Panc1 (cell line): ENCODE measurements at regions not wholly inside any gene's neighbourhood (a gene's known extent, or its start where the extent isn't known, plus 50 kb on each side); places are given as distances from the start of the nearest gene placed in this dataset.

Experiments used
- ATAC-seq: fragments of 200-7000 bp; cut with Tn5 transposase; 2 replicates; pipeline ENCODE4 v1.9.1; 2020; ENCODE audit warnings: mild to moderate bottlenecking, moderate library complexity
- BruUV-seq: library from RNA; stranded (reverse); fragments of 400-500 nt; replicated peaks from 2 replicates; lab custom pipeline; 2021; lab: Mats Ljungman, UMichigan
- CTCF ChIA-PET: fragments of 300-600 bp; sonication (Branson Sonifier 250); formaldehyde crosslinking; loops from one replicate; lab custom pipeline; 2022; ENCODE audit warnings: antibody characterized with exemption; lab: Charles Lee
- POLR2A ChIA-PET: fragments of 300-600 bp; sonication (Branson Sonifier 250); formaldehyde crosslinking; loops from one replicate; lab custom pipeline; 2022; ENCODE audit warnings: antibody characterized with exemption; lab: Charles Lee
- DNase-seq: peaks from one replicate; pipeline ENCODE4 v3.0.0-alpha.2; 2010; ENCODE audit warnings: low read depth, low spot score
- H3K27ac ChIP-seq: 2 replicates; pipeline ENCODE4 v1.5.1; 2011; ENCODE audit warnings: mild to moderate bottlenecking, low read length, inconsistent platforms
- H3K27me3 ChIP-seq: fragments of 200-500 bp; sonication (Bioruptor generic); 2 replicates; pipeline ENCODE4 v1.6.0; 2014; ENCODE audit warnings: low read length, inconsistent platforms; ENCODE audit not compliant: control insufficient read depth, insufficient read depth
- H3K36me3 ChIP-seq: fragments of 200-500 bp; sonication (Bioruptor generic); 2 replicates; pipeline ENCODE4 v1.5.1; 2014; ENCODE audit warnings: inconsistent platforms, mild to moderate bottlenecking, low read length, moderate library complexity; ENCODE audit not compliant: control insufficient read depth, insufficient read depth
- H3K4me1 ChIP-seq: 2 replicates; pipeline ENCODE4 v1.5.1; 2011; ENCODE audit warnings: inconsistent platforms, mild to moderate bottlenecking, low read length, moderate library complexity; ENCODE audit not compliant: control insufficient read depth, insufficient read depth
- H3K4me3 ChIP-seq, 2 experiments: 2 replicates each; pipeline ENCODE4 v1.5.1; 2011 to 2012; ENCODE audit warnings: low read depth in 2 of 2, low read length in 2 of 2, mild to moderate bottlenecking in 2 of 2, inconsistent platforms in 1 of 2, moderate library complexity in 1 of 2
- H3K9me3 ChIP-seq: fragments of 200-500 bp; sonication (Bioruptor generic); 2 replicates; pipeline ENCODE4 v1.5.1; 2014; ENCODE audit warnings: low read depth, mild to moderate bottlenecking, inconsistent platforms, low read length, moderate library complexity; ENCODE audit not compliant: control insufficient read depth, insufficient read depth
- POLR2AphosphoS5 ChIP-seq: IDR thresholded peaks from 2 replicates; pipeline ENCODE4 v1.6.1; 2012; ENCODE audit warnings: mild to moderate bottlenecking, low read depth, low read length, moderate library complexity
- SIN3A ChIP-seq: IDR thresholded peaks from 2 replicates; pipeline ENCODE4 v1.6.1; 2012; ENCODE audit warnings: low read depth, mild to moderate bottlenecking, low read length, moderate library complexity, borderline replicate concordance; ENCODE audit not compliant: insufficient read depth
- TCF7L2 ChIP-seq: IDR thresholded peaks from 2 replicates; pipeline ENCODE4 v1.6.1; 2011; ENCODE audit warnings: mild to moderate bottlenecking, low read depth, low read length, inconsistent platforms
- in situ Hi-C: cut with HindIII; loops from 2 replicates; pipeline ENCODE4 v1.10.0; 2016; ENCODE audit warnings: low sequenced_read_pairs, low pct_unique_long_range_greater_than_20kb
- intact Hi-C: fragments of 100-400 bp; cut with micrococcal nuclease; formaldehyde crosslinking; loops from one replicate; pipeline ENCODE4 v1.10.0; 2022; ENCODE audit not compliant: unreplicated experiment
- TF ChIP-seq, protein P1 (sequence below), 2 experiments: IDR thresholded peaks; 2 replicates each; pipeline ENCODE4 v1.6.1; 2011 to 2012; ENCODE audit warnings: low read depth in 2 of 2, control low read depth in 1 of 2, low read length in 1 of 2, mild to moderate bottlenecking in 1 of 2, moderate library complexity in 1 of 2; ENCODE audit not compliant: insufficient read depth in 1 of 2
- TF ChIP-seq, protein P2 (sequence below): fragments of 450-650 bp; IDR thresholded peaks from 2 replicates; pipeline ENCODE4 v1.5.1; 2017; ENCODE audit warnings: mild to moderate bottlenecking

DNA sequence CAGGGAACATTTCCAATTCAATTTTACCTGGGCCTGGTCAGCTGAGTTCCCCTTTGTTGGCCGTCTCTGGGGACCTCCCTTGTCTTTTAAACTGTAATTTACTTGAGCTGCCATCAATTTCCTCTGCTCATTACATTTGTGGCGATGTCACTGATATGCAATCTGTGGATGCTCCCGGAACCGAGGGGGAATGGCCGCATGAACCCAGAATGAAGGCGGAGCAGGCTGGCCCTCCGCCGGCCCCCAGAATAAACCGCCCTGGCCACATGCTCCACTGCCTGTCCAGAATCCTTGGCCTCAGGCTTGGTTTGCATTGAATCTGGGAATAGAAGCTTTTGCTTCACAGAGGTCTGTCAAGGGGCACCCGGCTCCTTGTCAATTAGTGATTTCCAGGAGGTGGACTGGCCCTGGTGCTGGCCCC, 276.8 kb downstream of the TEX29 start:
- no peak for ATAC-seq
- intact Hi-C loops: no loop called here
- TF ChIP-seq SIN3A: no peak
- TF ChIP-seq POLR2AphosphoS5: no peak
- no peak for TF ChIP-seq TCF7L2
- TF ChIP-seq, protein P1, sequence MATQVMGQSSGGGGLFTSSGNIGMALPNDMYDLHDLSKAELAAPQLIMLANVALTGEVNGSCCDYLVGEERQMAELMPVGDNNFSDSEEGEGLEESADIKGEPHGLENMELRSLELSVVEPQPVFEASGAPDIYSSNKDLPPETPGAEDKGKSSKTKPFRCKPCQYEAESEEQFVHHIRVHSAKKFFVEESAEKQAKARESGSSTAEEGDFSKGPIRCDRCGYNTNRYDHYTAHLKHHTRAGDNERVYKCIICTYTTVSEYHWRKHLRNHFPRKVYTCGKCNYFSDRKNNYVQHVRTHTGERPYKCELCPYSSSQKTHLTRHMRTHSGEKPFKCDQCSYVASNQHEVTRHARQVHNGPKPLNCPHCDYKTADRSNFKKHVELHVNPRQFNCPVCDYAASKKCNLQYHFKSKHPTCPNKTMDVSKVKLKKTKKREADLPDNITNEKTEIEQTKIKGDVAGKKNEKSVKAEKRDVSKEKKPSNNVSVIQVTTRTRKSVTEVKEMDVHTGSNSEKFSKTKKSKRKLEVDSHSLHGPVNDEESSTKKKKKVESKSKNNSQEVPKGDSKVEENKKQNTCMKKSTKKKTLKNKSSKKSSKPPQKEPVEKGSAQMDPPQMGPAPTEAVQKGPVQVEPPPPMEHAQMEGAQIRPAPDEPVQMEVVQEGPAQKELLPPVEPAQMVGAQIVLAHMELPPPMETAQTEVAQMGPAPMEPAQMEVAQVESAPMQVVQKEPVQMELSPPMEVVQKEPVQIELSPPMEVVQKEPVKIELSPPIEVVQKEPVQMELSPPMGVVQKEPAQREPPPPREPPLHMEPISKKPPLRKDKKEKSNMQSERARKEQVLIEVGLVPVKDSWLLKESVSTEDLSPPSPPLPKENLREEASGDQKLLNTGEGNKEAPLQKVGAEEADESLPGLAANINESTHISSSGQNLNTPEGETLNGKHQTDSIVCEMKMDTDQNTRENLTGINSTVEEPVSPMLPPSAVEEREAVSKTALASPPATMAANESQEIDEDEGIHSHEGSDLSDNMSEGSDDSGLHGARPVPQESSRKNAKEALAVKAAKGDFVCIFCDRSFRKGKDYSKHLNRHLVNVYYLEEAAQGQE (IDR thresholded peaks at IDR 0.05; ENCODE audit: insufficient read depth in 1 of 2, low read depth in 2 of 2, low read length in 1 of 2): no peak
- TF ChIP-seq, protein P2, sequence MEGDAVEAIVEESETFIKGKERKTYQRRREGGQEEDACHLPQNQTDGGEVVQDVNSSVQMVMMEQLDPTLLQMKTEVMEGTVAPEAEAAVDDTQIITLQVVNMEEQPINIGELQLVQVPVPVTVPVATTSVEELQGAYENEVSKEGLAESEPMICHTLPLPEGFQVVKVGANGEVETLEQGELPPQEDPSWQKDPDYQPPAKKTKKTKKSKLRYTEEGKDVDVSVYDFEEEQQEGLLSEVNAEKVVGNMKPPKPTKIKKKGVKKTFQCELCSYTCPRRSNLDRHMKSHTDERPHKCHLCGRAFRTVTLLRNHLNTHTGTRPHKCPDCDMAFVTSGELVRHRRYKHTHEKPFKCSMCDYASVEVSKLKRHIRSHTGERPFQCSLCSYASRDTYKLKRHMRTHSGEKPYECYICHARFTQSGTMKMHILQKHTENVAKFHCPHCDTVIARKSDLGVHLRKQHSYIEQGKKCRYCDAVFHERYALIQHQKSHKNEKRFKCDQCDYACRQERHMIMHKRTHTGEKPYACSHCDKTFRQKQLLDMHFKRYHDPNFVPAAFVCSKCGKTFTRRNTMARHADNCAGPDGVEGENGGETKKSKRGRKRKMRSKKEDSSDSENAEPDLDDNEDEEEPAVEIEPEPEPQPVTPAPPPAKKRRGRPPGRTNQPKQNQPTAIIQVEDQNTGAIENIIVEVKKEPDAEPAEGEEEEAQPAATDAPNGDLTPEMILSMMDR: no peak
- H3K9me3 ChIP-seq: no peaks in the 10 kb centered on the region
- H3K27me3 ChIP-seq: no peaks in the 10 kb centered on the region
- no peak overlapping the region for H3K4me3 ChIP-seq
- no peaks in the 10 kb centered on the region for H3K4me1 ChIP-seq
- ChIA-PET CTCF (no interaction called here), POLR2A (no interaction called here)
- no peak overlapping the region for H3K27ac ChIP-seq
- in situ Hi-C loops: no loop called here
- no peak for DNase-seq
- BruUV-seq: no TSS peak
- no peaks in the 10 kb centered on the region for H3K36me3 ChIP-seq

DNA sequence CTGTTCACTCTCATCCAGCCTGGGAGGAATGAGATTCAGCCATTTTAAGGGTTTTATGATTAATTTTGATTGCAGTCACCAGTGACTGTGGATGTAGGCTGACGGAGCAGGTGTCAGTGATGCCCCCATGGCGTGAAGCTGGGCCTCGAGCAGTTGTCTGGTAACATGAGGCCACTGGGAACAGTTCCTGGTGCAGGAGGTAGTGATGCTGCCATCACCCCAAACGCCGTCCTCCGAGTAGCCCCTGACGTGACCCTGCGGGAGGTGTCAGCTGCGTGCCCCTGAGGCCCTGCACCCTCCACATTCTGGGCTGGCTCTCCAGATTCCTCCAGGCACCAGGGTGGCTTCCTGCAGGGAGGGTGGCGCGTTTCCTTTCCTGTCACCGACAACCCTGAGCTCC, 277.2 kb downstream of the TEX29 start:
- no peaks in the 10 kb centered on the region for H3K27me3 ChIP-seq
- in situ Hi-C loops (no loop called here), intact Hi-C loops (no loop called here)
- BruUV-seq: no TSS peak
- H3K9me3 ChIP-seq: no peaks in the 10 kb centered on the region
- TF ChIP-seq SIN3A (no peak), POLR2AphosphoS5 (no peak), TCF7L2 (no peak)
- TF ChIP-seq, protein P2: no peak
- TF ChIP-seq, protein P1 (IDR thresholded peaks at IDR 0.05; ENCODE audit: insufficient read depth in 1 of 2, low read depth in 2 of 2, low read length in 1 of 2): no peak
- CTCF ChIA-PET: no interaction called here
- no peaks in the 10 kb centered on the region for H3K4me1 ChIP-seq
- DNase-seq: no peak
- H3K4me3 ChIP-seq: no peak overlapping the region
- POLR2A ChIA-PET: no interaction called here
- H3K27ac ChIP-seq: no peak overlapping the region
- H3K36me3 ChIP-seq: no peaks in the 10 kb centered on the region
- ATAC-seq: no peak
